TTC549 (cell line): ENCODE measurements at regions not wholly inside any gene's neighbourhood (a gene's known extent, or its start where the extent isn't known, plus 50 kb on each side); places are given as distances from the start of the nearest gene placed in this dataset.
A peak's percentile ranks its signal among the peaks of the same experiment; 100 is the strongest.

Experiments used
- FAIRE-seq: peaks from 2 replicates; lab custom pipeline; 2012; peaks lifted over from hg19 to GRCh38; lab: Jason Lieb, UNC

DNA sequence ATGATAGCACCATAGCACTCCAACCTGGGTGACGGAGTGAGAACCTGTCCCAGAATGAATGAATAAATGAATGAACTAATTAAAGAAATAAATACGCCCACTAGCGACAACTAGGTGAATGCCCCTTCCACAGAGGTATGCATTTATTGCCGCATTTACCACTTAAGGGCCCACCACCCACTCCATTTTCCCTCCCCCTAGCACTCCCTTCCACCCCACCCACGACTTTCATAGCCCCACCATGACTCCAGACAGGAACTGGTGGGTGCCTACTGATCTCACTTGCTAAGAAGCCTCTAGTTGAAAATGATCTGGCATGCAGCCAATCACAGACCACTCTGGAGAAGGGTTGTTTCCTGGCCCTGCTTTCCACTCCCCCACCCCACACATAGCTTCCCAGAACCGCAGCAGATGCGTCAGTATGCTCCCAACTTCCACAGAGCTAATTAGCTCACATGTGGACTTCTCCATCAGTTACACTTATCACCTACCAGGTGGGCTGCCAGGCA is 167.6 kb downstream of the WT1 start:
- no peak for FAIRE-seq

DNA sequence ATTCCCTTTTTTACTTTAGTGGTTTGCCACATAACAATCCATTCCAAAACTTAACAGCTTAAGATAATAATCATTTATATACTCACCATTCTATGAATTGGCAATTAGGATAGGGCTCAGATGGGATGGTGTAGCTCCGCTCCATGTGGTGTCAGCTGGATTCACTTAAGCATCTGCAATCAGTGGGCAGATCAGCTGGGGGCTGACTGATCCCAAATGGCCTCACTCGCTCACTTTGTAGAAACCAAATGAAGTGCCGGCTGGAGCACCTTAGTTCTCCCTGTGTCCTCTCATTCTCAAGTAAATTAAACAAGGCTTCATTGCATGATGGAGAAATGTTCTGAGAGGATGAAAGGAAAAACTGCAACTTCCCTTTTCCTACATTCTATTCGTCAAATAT is 161.4 kb downstream of the WT1 start:
- FAIRE-seq, result no peak

DNA sequence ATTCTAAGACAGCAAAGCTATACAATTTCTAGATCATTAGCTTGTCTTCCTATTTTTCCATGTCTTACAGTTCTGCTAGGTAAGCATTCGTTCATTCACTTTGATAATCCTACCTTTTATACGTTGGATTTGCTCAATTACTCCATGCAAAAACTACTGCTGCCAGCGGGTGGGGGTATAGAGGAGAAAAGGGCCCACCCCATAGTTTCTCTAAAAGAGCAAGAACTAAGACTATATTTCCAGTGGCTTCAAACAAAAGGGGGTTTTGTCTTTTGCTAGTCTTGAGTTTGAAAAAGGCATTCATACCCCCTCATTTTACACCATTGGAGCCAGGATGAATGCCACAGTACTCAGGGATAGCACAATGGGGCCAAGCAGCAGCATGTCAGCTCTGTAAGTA is 155.7 kb downstream of the WT1 start:
- FAIRE-seq, result no peak

DNA sequence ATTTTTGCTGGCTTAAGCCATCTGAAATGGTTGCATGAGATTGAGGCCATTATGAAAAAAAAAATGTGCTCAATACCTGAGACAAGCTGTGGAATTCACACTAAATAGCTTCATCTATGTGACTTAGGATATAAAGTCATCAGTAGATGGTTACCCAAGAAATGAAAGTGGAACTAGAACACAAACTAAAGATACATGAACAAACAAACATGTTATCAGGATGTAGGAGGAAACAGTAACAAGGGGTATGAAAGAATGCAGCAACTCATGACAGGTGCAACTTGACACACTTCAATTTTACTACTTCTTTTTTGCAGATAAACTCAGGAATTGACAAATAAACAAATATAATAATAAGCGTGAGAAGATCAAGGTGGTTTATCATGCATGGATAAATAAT is 155.0 kb downstream of the WT1 start:
- no peak for FAIRE-seq

DNA sequence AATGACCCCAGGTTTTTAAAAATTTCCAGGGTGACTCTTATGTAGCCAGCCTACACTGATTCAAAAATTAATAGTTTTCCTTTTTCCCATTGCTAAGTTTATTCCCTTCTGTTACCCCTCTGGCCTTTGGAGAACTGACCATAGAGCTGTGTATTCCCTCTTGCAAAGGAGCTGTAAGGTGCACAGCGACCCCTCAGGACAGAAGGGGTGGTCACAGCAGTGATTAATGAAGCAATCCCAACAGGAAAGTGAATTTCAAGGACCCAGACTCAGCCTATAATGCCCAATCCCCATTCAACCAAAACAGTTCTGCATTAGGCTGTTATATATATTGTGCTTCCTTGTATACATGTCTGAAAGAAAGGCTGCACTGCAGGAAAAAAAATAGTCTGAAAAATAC is 147.1 kb downstream of the WT1 start:
- no peak for FAIRE-seq

DNA sequence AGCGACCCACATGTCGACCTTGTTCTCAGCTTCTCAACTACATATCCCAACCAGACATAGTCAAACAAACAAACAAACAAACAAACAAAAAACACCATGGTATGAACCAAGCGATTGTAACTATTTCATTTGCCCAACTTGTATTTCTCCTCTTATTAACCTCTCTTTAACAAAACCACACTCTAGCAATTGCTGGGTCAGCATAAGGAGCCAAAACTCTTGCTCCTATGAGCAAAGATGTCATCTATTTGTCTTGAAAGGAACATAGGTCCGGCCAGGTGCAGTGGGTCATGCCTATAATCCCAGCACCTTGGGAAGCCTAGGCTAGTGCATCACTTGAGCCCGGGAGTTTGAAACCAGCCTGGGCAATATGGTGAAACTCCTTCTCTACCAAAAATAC is 145.6 kb downstream of the WT1 start:
- FAIRE-seq, result no peak

DNA sequence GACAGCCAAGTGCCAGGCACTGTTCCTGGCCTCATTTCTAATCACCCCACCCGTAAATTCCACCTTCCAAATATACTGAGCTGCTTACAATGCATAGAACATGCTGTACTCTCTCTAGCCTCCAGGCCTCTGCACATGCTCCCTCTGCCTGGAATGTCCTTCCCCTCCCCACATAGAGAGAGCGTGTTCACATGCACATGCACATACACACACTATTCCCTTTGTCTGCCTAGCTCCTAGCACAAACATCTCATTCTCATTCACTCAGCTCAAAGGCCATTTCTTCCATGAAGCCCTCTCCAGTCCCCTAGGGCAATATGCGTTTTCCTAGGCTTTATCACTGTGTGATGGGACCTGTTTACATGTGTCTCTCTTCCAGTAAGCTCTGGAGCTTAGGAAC is 144.6 kb downstream of the WT1 start:
- FAIRE-seq, result no peak

DNA sequence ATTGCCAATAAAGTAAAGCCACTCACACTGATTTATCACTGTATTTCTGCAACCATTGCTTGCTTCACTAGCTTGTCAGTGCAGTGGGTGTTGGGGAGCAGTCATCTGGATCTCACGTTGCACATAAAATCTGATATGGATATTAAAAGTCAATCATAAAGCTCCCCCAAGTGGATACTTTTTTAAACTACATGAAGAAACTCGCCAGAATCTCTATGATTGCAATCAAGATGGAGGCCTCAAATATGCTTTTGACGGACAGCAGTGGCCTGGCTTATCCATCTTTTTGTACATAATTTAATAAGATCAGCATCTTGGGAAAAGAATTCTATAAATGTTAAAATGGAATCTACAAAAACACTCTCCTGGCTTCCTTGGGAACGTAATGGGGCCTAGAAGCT is 137.7 kb downstream of the WT1 start:
- FAIRE-seq, result no peak

DNA sequence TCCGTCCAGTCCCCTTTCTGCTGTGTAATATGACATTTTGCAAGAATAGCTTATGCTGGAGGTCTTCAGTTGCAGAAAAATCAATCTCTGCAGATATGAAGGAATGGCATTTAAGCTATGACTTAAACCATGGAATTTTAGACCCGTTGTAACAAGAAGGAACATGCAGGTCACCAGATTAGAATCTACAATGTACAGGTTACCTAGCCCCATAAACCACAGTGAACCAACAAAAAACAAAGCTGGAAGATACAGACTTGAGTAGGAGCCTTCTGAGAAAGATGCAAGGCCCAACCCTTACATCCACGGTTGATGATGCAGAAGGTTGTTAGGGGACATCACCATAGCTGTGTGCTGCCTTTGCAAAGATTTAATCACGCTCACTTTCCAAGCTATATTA is 132.5 kb downstream of the WT1 start:
- FAIRE-seq, result no peak

DNA sequence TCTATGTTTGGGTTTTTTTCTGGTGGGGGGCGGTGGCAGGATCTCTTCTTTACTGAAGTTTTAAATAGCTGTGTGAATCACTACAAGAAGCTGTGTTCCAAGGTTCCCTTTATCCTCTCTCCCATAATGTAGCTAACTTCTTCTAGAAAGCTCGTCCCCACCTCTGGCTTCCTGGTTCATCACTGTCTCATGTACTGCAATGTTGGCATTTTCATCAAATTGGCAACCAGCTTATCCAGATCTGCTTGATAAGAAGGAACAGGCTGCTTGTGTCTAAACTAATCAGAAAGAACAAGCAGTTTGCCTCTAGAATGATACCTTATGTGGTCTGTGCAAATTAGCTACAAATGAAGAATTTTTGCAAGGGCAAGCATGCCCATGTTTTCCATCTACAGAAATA is 130.8 kb downstream of the WT1 start:
- FAIRE-seq, result no peak

DNA sequence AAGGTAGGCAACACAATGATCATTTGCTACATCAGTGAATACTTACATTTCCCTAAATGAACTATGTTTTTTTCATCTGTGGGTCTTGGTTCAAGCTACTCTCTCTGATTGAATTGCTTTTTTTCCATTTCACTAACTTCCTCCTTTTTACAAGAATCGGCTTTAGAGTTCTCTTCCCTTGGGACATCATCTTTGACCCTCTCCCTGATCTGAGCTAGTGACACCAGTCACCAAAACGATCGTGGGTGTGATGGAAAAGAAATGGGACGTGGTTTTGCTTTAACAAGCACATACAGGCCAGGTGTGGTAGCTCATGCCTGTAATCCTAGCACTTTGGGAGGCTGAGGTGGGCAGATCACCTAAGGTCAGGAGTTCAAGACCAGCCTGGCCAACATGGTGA is 129.9 kb downstream of the WT1 start:
- no peak for FAIRE-seq

DNA sequence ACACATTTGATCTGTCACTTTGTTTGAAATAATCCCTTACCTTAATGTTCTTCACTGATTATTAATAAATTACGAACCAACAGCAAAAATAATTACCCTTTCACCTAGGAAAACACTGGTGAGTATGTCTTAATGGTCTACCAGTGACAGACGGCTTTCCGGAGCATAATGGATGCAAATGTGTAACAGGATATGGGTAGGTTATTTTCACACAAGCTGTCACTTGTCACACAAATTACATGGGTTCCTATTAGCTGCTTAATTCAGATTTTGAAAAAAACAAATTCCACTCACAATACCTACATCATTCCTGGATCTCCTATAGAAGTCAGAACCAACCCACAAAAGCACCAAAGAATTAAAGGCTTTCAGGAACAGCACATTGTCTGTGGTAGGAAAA is 127.9 kb downstream of the WT1 start:
- no peak for FAIRE-seq

DNA sequence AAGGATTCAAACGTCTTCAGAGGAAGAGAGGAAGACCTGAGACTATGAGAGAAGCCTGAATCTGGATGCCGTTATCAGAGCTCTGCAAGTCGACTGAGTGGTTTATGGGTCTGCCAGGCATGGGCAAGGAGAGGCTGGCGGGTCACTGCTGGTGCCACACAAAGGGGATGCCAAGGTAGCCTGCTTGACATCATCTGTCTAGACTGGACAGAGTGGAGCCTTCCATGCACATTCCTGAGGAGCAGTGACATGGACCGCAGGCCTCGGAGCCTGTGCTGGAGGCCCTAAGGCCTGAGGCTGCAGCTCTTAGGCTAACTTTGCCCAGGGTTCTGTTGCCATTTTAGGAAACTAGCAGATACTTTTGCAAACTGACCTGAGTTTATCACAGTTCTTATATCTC is 127.4 kb downstream of the WT1 start:
- FAIRE-seq, result no peak

DNA sequence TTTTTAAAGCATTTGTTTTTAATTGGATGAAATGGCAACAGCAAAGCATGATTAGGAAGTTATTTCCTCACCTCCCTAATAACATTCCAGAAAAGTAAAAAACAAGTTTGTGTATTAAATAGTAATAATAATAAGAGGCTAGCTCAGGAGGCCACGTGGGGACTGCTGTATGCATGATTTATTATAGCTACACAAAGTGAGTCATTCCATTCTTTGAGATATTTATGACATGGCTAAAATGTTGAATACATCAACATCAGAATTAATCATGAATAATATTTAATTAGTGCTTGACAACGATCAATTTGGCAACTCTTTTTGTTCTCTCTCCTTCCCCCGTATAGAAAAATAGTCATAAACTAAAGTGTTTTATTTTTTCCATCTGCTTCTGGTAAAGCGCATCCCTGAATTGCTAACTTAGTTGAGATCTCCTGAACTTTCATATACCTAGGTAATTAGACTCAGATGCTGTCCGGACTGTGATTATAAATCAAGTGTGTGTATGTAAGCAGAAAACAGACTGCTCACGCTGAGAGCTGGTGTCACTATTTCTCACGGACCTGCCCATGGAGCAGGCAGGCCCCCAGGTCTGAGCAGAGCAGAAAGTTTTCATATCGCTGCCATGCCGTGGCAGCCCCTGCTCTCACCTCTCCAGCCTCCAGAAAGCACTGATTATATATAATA is 125.7 kb downstream of the WT1 start:
- no peak for FAIRE-seq

DNA sequence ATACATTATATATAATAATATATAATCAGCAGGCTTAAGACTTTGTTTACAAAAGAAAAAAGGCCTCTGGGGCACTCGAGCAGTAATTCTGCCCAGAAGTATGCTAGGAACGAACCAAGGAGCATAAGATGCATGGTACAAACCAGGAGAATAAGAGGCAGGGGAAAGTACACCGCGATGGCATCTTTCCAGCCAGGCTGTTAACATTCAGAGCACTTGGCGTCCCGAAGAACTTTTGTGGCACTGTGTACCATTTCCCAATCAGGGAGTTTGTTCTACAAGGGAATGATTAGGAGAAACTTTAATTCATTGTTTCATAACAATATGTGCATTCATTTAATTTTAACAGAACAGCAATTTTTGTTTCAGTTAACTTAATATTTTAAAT is 125.1 kb downstream of the WT1 start:
- FAIRE-seq, result no peak

DNA sequence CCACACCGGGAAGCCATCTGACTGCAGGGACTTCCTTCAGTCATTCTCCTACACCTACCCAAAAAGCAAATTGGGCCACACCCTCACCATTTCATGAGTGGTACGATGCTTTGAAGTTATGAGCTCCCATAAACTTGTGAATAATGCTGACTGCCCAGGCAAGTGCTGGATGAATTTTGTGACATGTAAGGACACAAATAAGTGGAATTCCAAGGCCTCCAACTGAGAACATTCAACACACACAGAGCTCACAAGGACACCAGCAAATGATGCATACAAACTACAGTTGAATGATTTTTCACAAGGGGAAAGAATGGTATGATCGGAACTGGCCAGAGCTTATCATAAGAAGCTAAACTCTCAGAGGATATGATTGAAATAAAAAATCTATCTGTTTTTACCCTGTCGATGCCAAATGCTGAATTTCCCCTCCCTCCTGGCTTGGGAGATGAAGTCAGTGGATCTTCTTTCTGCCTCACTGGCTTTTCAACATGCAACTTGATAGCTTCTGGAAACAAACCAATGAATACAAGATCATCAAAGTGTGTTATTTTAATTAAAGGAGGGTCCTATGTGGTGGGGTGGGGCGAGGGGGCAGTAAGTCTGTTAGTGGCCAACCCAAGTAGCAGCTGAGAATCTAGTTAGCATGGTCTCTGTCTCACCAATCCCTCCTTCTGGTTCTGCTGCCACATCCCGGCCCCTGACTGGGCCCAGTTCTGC is 123.8 kb downstream of the WT1 start:
- FAIRE-seq, result no peak

DNA sequence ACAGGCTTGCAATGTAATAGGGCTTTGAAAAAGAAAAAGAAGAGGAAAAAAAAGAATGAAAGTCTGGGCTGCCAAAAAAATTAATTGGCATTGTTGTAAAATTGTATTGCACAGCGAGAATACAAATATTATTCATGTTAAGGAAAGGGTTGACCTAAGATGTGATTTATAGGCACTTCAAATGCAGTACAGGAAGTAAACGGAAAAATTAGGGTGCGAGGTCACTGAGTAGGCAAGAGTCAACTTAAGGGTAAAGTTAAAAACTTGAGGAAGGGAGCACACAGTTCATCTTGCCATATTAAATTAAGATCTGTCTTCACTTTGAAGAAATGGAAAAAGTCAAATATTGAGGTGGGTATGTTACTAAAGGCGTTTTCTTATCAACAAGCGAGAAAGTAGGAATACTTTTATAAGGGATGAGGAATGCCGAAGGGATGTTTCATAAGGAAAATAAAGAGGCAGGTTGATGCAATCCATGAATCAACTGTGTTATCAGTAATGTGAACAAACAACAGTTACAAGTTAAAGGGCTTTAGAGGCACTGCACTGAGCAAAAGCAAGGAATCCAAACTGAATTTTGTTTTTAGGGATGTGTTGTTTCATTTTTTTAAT is 123.0 kb downstream of the WT1 start:
- no peak for FAIRE-seq

DNA sequence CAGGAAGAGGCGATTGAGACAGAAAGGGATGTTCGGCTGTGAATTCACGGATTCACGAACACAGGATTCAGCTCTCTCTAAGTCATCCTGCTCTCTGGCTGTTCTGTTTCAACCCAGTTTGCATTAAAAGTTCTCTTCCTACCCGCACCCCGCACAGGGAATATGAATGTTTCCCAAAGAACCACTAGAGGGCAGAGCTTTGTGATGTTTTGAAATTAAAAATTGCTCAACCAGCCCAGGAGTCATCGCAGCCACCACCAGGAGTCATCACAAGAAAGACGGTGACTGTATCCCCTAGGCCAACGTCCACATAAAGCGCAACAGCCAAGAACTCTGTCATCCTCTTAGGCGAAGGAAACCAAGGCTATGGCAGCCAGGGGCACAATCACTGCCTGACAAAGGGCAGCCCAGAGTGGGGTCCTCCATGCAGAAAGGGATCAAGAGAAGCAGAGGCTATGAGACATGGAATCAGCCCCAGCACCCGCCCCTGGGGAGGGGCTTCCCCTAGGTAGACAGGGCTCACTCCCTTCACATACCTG is 122.4 kb downstream of the WT1 start:
- peak; percentile 32 for FAIRE-seq

DNA sequence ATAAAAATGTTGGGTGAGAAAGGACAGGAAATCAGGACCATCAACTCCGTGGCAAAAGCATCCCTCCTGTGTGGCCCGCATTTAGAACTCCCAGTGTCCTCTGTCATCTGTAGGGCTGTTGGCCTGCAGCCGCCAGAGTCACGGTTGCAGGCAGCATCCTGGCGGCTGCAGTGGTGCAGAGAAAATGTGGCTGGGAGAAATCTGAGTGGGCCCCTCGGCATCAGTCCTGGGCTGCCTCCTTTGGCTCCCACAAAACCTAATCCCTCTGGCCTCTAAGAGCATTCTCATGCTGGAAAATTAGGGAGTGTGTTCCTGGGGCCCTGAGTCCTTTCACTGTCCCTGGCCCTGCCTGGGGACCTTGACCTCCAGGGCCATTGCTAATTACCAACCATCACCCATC is 121.9 kb downstream of the WT1 start:
- no peak for FAIRE-seq

DNA sequence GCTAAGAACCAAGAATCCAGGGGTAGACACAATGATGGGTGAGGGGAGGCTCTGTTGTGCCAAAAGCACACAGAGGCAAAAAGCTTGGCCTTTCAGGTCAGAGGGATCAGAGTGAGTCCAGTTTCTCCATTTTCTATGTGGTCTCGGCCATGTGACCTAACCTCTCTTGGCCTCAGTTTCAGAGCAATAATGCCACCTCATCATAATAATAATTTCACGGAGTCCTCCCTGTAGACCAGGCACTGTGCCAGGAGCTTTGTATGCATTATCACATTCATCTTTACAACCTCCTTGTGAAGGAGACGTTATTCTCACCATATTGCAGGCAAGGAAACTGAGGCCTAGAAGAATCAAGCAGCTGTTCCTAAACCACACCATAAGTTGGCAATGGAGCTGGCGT is 120.2 kb downstream of the WT1 start:
- no peak for FAIRE-seq

DNA sequence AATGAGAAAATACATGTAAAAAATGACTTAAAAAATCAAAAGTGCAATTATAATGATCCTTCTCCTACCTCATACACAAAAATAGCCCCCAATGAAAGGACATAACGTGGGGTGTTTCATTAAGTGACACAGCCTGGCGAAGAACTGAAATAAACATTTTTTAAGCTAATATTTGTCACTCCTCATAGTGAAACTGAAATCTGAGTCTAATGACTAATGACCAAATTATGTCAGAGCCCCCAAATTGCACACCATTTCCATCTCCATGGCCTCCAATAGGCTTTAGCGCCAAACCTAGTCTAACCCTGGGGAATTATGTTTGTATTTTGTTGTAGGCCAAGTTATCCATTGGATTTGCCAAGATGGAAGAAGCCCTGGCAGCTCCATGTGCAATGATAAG is 119.1 kb downstream of the WT1 start:
- FAIRE-seq, result no peak

DNA sequence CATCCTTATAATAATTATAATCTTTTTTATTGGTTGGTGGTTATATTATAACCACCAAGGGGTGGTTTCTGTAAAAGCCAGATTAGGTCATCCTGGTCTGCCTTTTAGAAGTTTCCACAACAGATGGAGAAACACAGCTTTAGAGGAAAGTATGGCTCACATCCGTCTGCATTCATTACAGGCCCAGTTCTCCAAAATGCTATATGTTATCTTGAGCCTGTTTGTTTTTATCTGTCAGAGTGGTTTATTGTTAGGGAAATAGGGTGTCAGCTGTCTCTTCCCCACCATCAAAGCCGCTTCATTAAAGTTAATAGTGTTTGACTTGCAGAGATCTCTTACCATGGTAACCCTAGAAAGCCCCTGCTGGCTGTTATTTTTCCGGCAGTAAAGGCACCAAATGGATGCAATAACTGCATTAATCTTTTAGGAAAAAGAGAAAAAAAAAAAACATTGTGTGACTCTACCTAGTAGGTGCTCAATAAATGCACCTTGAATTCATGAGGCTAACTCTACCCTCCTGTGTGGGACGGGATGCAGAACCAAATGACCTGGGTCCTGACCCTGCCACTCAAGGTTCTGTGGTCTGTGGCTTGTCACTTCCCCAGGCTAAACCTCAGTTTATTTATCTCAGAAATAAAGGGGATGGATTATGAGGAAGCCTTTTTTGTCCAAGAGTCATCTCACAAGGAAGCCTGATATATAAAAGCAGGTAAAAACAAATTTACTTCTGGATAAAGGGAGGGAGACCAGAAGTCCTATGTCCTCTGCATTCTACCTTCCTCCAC is 118.3 kb downstream of the WT1 start:
- no peak for FAIRE-seq

DNA sequence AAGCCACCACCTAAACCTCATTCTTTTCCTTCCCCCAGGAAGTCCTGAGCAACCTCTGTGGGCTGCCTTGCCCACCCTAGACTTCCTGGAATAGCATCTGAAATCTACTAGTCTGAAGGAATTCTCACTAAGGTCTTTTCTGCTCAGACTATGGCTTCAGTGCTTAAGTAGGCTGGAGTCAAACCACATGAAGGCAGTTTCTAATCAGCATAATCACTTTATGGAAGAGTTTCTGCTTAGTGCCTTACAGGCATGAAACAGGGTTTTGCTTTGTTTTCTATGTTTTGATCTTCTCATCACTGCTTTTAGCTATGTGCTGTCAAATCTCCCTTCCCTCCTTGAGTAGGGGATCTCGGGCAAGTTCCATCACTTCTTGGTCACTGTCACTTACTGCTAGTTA is 117.7 kb downstream of the WT1 start:
- no peak for FAIRE-seq
